ENCODE measurements at regions not wholly inside any gene's neighbourhood (a gene's known extent, or its start where the extent isn't known, plus 50 kb on each side); places are given as distances from the start of the nearest gene placed in this dataset.
A peak's percentile ranks its signal among the peaks of the same experiment; 100 is the strongest.
"Not testable (repeated sequence)": the region's sequence is repeated elsewhere in the genome, so short reads cannot be mapped to it uniquely, and the experiment has no call there.

DNA sequence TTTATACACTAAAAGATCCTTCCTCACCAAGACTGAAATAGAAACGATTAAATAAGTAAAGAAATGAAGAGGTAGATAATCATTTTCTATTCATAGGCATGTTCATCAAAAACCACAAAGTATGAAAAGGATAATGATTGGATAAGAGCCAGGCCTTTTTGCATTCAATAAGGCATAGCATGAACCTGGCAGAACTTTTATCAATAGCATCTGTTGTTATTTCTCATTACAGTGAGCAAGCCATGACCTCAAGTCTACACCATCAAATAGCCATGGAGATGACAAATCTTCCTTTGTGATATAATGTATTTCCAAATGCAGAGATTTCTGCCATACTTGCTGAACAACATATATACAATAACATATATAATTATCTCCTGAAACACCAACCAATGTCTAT, 206.0 kb upstream of the SLC7A11 start:
- no peak overlapping the region for H3K4me3 ChIP-seq (replicated peaks; ENCODE audit: low read depth, low read length)
- TF ChIP-seq, protein P1, sequence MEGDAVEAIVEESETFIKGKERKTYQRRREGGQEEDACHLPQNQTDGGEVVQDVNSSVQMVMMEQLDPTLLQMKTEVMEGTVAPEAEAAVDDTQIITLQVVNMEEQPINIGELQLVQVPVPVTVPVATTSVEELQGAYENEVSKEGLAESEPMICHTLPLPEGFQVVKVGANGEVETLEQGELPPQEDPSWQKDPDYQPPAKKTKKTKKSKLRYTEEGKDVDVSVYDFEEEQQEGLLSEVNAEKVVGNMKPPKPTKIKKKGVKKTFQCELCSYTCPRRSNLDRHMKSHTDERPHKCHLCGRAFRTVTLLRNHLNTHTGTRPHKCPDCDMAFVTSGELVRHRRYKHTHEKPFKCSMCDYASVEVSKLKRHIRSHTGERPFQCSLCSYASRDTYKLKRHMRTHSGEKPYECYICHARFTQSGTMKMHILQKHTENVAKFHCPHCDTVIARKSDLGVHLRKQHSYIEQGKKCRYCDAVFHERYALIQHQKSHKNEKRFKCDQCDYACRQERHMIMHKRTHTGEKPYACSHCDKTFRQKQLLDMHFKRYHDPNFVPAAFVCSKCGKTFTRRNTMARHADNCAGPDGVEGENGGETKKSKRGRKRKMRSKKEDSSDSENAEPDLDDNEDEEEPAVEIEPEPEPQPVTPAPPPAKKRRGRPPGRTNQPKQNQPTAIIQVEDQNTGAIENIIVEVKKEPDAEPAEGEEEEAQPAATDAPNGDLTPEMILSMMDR (IDR thresholded peaks at IDR 0.05; ENCODE audit: low read length, missing control alignments), result no peak
- no peak for DNase-seq (ENCODE audit: low read depth)

DNA sequence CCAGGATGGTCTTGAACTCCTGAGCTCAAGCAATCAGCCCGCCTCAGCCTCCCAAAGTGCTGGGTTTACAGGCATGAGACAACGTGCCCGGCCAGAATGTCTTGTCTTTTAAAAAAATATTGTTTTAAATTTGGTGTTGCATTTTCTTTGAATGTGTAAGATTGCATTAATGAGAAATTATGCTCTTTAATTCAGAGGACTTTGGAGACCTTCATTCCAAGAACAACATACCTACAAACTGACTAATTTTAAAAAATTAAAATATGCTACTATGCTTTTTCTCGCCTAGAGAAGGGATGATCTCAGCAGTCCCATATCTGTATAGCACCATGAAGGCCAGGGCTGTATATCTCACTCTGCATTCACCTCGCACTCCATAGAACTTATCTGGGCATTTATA, 204.3 kb upstream of the SLC7A11 start:
- no peak for DNase-seq (ENCODE audit: low read depth)
- TF ChIP-seq, protein P1 (IDR thresholded peaks at IDR 0.05; ENCODE audit: low read length, missing control alignments), result no peak

DNA sequence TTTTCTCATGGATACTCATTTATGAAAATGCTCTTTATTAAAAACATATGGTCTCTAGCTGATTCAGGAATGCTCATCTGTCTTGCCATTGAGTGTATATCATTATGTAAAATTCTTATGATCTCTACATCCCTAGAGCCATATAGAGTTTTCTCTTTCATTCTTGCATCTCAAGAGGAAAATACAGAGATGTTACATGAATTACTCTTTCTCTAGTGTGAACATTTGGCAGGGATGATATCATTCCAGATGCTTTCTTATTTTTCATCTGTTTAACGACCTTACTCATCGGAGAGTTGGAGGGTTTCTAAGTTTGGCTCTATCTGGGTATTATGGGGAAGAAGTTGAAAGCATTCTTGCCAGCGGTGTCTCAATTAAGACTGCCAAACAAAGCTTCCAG, 202.9 kb upstream of the SLC7A11 start:
- no peak overlapping the region for H3K4me3 ChIP-seq (replicated peaks; ENCODE audit: low read depth, low read length)
- no peak for DNase-seq (ENCODE audit: low read depth)
- TF ChIP-seq, protein P1 (IDR thresholded peaks at IDR 0.05; ENCODE audit: low read length, missing control alignments), result no peak

More for the DNA sequence above, 204.3 kb upstream of the SLC7A11 start:
- H3K4me3 ChIP-seq (replicated peaks; ENCODE audit: low read depth, low read length), result no peak overlapping the region

DNA sequence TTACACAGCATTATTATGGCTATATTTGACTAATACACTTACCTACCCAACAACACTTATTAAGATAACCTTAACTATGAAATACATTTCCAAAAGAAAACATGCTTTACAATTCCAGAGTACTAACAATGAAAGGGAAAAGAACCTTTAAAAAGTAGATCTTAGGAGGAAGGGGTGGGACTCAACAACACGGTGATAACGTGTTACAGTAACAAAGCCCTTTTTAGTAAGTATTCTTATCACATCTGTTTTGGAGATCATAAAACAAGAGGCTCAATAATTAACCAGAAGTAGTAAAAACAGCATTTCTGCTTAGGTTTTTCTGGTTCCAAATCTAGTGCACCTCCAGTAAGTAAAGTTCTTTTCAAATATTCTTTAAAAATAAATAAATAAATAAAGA, 202.1 kb upstream of the SLC7A11 start:
- TF ChIP-seq, protein P1 (IDR thresholded peaks at IDR 0.05; ENCODE audit: low read length, missing control alignments), result no peak
- DNase-seq (ENCODE audit: low read depth), result no peak
- no peak overlapping the region for H3K4me3 ChIP-seq (replicated peaks; ENCODE audit: low read depth, low read length)

DNA sequence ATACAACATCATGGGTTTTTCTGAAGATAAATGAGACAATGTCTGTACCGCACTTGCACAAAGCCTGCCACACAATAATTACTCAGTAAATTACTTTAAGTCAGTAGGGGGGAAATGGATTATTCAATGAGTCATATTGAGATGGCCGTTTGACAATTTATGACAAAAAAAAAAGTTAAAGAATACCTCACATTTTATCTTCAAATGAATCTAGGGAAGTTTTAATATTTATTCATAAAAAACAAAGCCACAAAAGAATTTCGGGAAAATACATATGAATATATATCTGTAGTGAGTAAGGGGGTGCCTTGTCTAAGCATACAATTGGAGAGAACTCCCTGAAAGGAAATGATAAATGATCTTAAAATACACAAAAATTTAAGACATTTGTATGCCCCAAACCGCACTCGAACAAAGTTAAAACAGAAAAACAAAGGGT, 197.0 kb upstream of the SLC7A11 start:
- TF ChIP-seq, protein P1 (IDR thresholded peaks at IDR 0.05; ENCODE audit: low read length, missing control alignments), result no peak
- DNase-seq (ENCODE audit: low read depth), result peak; percentile 13
- no peak overlapping the region for H3K4me3 ChIP-seq (replicated peaks; ENCODE audit: low read depth, low read length)

DNA sequence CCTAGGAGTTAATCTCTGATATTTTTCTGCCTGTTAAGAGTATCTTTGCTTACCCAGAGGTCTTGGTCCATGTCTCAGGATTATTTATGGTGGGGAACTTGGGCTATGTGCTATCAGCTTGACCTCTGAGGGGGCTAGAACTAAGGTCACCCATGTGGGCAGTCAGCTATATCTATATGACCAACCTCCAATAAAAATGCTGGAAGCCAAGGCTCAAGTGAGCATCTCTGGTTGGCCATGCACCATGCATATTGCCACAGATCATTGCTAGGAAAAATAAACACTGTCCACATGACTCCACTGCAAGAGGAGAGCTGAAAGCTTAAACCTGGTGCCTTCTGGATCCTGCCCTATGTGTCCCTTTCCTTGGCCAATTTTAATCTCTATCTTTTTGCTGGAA, 196.5 kb upstream of the SLC7A11 start:
- TF ChIP-seq, protein P1 (IDR thresholded peaks at IDR 0.05; ENCODE audit: low read length, missing control alignments), result no peak

DNA sequence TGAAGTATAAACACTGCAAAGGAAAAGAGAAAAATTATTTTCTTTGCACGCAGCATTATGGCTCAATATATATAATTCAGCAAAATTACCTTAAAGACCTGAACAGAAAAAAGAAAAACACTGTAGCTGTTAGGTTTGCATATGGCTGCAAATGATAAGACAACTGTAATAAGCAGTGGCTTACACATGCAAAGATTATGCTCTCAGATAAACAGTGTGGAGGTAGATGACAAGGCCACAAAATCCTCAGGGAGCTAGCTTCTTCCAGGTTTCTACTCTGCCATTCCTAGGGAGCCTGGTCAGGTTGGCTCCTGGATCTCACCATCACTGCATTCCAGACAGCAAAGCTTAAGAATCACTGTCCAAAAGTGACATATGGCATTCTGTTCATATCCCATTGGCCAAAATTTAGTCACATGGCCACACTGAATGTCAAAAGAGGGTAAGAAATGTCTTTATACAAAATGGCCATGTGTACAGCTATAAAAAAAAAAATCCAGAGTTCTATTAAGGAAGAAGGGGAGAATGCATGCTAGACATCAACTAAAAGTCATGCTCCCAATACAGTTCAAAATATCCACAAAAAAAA, 195.2 kb upstream of the SLC7A11 start:
- no peak overlapping the region for H3K4me3 ChIP-seq (replicated peaks; ENCODE audit: low read depth, low read length)
- no peak for DNase-seq (ENCODE audit: low read depth)
- TF ChIP-seq, protein P1 (IDR thresholded peaks at IDR 0.05; ENCODE audit: low read length, missing control alignments), result no peak

More for the DNA sequence above, 196.5 kb upstream of the SLC7A11 start:
- peak; percentile 17 for DNase-seq (ENCODE audit: low read depth)
- H3K4me3 ChIP-seq (replicated peaks; ENCODE audit: low read depth, low read length), result no peak overlapping the region

DNA sequence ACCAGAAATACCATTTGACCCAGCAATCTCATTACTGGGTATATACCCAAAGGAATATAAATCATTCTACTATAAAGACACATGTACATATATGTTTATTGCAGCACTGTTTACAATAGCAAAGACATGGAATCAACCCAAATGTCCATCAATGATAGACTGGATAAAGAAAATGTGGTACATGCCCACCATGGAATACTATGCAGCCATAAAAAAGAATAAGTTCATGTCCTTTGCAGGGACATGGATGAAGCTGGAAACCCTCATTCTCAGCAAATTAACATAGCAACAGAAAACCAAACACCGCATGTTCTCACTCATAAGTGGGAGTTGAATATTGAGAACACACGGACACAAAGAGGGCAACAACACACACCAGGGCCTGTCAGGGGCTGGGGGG, 193.6 kb upstream of the SLC7A11 start:
- DNase-seq (ENCODE audit: low read depth); H3K4me3 ChIP-seq (replicated peaks; ENCODE audit: low read depth, low read length): not testable (repeated sequence)

DNA sequence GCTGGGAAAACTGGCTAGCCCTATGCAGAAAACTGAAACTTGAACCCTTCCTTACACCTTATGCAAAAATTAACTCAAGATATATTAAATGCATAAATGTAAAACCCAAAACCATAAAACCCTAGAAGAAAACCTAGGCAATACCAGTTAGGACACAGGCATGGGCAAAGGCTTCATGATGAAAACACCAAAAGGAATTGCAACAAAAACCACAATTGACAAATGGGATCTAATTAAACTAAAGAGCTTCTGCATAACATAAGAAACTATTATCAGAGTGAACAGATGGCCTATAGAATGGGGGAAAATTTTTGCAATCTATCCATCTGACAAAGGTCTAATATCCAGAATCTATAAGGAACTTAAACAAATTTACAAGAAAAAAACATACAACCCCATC, 192.9 kb upstream of the SLC7A11 start:
- not testable (repeated sequence) for H3K4me3 ChIP-seq (replicated peaks; ENCODE audit: low read depth, low read length); DNase-seq (ENCODE audit: low read depth)

Data from fibroblast of pulmonary artery (primary cell).